H1 (cell line): ENCODE measurements at regions not wholly inside any gene's neighbourhood (a gene's known extent, or its start where the extent isn't known, plus 50 kb on each side); places are given as distances from the start of the nearest gene placed in this dataset.

Experiments
- CTCF ChIA-PET: fragments of 300-600 bp; sonication (Branson Sonifier 250); formaldehyde crosslinking; loops from one replicate; lab custom pipeline; 2021; ENCODE audit not compliant: partially characterized antibody; lab: Charles Lee
- POLR2A ChIA-PET: fragments of 300-600 bp; sonication (Branson Sonifier 250); formaldehyde crosslinking; loops from one replicate; lab custom pipeline; 2021; ENCODE audit warnings: inconsistent platforms; ENCODE audit not compliant: partially characterized antibody; lab: Charles Lee
- DNase-seq, 2 experiments: peaks; one replicate each; pipeline versions ENCODE4 v3.0.0 to v3.0.0-alpha.2; 2010 to 2022; ENCODE audit warnings: low spot score in 2 of 2, low read depth in 1 of 2, mixed read lengths in 1 of 2
- FAIRE-seq: peaks from 2 replicates; lab custom pipeline; 2011; peaks lifted over from hg19 to GRCh38; lab: Jason Lieb, UNC
- H2AFZ ChIP-seq: 2 replicates; pipeline ENCODE4 v1.8.1; 2012; ENCODE audit warnings: low read length, inconsistent platforms
- H2AK5ac ChIP-seq: 2 replicates; pipeline ENCODE4 v1.6.1; 2013; ENCODE audit warnings: low read depth, low read length
- H2BK120ac ChIP-seq: replicated peaks from 2 replicates; pipeline ENCODE3; 2013; ENCODE audit warnings: low read depth, low read length, inconsistent platforms
- H2BK12ac ChIP-seq: 2 replicates; pipeline ENCODE4 v1.6.1; 2013; ENCODE audit warnings: low read depth, low read length
- H2BK15ac ChIP-seq: 2 replicates; pipeline ENCODE4 v1.6.1; 2013; ENCODE audit warnings: low read length
- H2BK20ac ChIP-seq: 2 replicates; pipeline ENCODE4 v1.6.1; 2013; ENCODE audit warnings: low read length
- H2BK5ac ChIP-seq: 2 replicates; pipeline ENCODE4 v1.6.1; 2013; ENCODE audit warnings: low read depth, low read length
- H3K14ac ChIP-seq: 2 replicates; pipeline ENCODE4 v1.6.1; 2013; ENCODE audit warnings: inconsistent platforms; ENCODE audit not compliant: insufficient read length
- H3K18ac ChIP-seq: 2 replicates; pipeline ENCODE4 v1.6.1; 2013; ENCODE audit warnings: low read length; ENCODE audit errors: extremely low read depth
- H3K23ac ChIP-seq: 2 replicates; pipeline ENCODE4 v1.6.1; 2013; ENCODE audit warnings: inconsistent platforms; ENCODE audit not compliant: insufficient read length
- H3K23me2 ChIP-seq: 2 replicates; pipeline ENCODE4 v1.6.1; 2013; ENCODE audit warnings: low read depth, low read length
- H3K27ac ChIP-seq: 2 replicates; pipeline ENCODE4 v1.6.1; 2011; ENCODE audit warnings: low read depth, low read length, inconsistent platforms
- H3K27me3 ChIP-seq, 4 experiments: replicated peaks in 1 of 4; 1 replicate in 1 of 4; 2 replicates in 3 of 4; pipeline versions ENCODE4 v1.6.1 to v1.8.1; 2011 to 2013; ENCODE audit warnings: low read length in 3 of 4, mild to moderate bottlenecking in 3 of 4, inconsistent platforms in 2 of 4, mixed read lengths in 2 of 4, moderate library complexity in 1 of 4; ENCODE audit not compliant: control insufficient read depth in 3 of 4, insufficient read depth in 3 of 4; ENCODE audit errors: extremely low read depth in 1 of 4
- H3K36me3 ChIP-seq, 4 experiments: 2 replicates each; pipeline versions ENCODE4 v1.6.1 to v1.8.1; 2011 to 2013; ENCODE audit warnings: mild to moderate bottlenecking in 4 of 4, low read length in 3 of 4, moderate library complexity in 2 of 4, control low read depth in 1 of 4, inconsistent platforms in 1 of 4; ENCODE audit not compliant: insufficient read depth in 4 of 4, control insufficient read depth in 2 of 4
- H3K4ac ChIP-seq: replicated peaks from 2 replicates; pipeline ENCODE3; 2013; ENCODE audit warnings: low read length, low read depth, mixed read lengths, inconsistent platforms; ENCODE audit not compliant: insufficient read length
- H3K4me1 ChIP-seq, 4 experiments: replicated peaks in 1 of 4; 1 replicate in 1 of 4; 2 replicates in 3 of 4; pipeline versions ENCODE4 v1.6.1 to v1.8.1; 2011 to 2013; ENCODE audit warnings: low read length in 3 of 4, inconsistent platforms in 2 of 4, mixed read lengths in 1 of 4; ENCODE audit not compliant: insufficient read depth in 4 of 4, control insufficient read depth in 3 of 4
- H3K4me2 ChIP-seq, 2 experiments: 2 replicates each; pipeline versions ENCODE4 v1.6.1 to v1.8.1; 2011 to 2013; ENCODE audit warnings: low read depth in 2 of 2, low read length in 2 of 2, control low read depth in 1 of 2, inconsistent platforms in 1 of 2, mild to moderate bottlenecking in 1 of 2; ENCODE audit not compliant: insufficient read depth in 1 of 2
- H3K4me3 ChIP-seq, 4 experiments: fragments of 200-600, 300-600 bp in 1 of 4; sonication (generic), shearing (Covaris generic), sonication (Bioruptor Twin) in 1 of 4; 2 replicates each; pipeline versions ENCODE4 v1.5.1 to v1.8.1; 2011 to 2016; ENCODE audit warnings: low read length in 4 of 4, low read depth in 3 of 4, control low read depth in 2 of 4, inconsistent platforms in 2 of 4, mild to moderate bottlenecking in 2 of 4, mixed read lengths in 1 of 4, moderate library complexity in 1 of 4; ENCODE audit not compliant: insufficient read depth in 2 of 4; ENCODE audit errors: extremely low read depth in 1 of 4
- H3K56ac ChIP-seq: replicated peaks from 2 replicates; pipeline ENCODE3; 2013; ENCODE audit warnings: low read depth, mild to moderate bottlenecking, mixed read lengths, low read length, inconsistent platforms; ENCODE audit not compliant: insufficient read length
- H3K79me1 ChIP-seq: 2 replicates; pipeline ENCODE4 v1.6.1; 2013; ENCODE audit warnings: low read depth, low read length, control low read depth
- H3K79me2 ChIP-seq, 2 experiments: 2 replicates each; pipeline versions ENCODE4 v1.6.1 to v1.8.1; 2012 to 2013; ENCODE audit warnings: low read length in 2 of 2, mild to moderate bottlenecking in 2 of 2, inconsistent platforms in 1 of 2; ENCODE audit not compliant: insufficient read depth in 2 of 2, control insufficient read depth in 1 of 2
- H3K9ac ChIP-seq, 4 experiments: replicated peaks in 1 of 4; 1 replicate in 1 of 4; 2 replicates in 3 of 4; pipeline versions ENCODE4 v1.6.1 to v1.8.1; 2011 to 2013; ENCODE audit warnings: low read depth in 3 of 4, low read length in 3 of 4, control low read depth in 2 of 4, mild to moderate bottlenecking in 2 of 4, moderate library complexity in 2 of 4, inconsistent platforms in 1 of 4; ENCODE audit errors: extremely low read depth in 1 of 4
- H3K9me3 ChIP-seq, 2 experiments: 2 replicates each; pipeline versions ENCODE4 v1.6.1 to v1.8.1; 2012 to 2013; ENCODE audit warnings: mild to moderate bottlenecking in 2 of 2, moderate library complexity in 2 of 2, control low read depth in 1 of 2, inconsistent platforms in 1 of 2, low read depth in 1 of 2, low read length in 1 of 2, mixed read lengths in 1 of 2; ENCODE audit not compliant: insufficient read depth in 2 of 2
- H4K20me1 ChIP-seq, 2 experiments: replicated peaks in 1 of 2; 2 replicates each; pipeline versions ENCODE3 to v1.8.1; 2011 to 2013; ENCODE audit warnings: inconsistent platforms in 2 of 2, low read length in 2 of 2, mild to moderate bottlenecking in 1 of 2; ENCODE audit not compliant: insufficient read depth in 2 of 2, control insufficient read depth in 1 of 2
- H4K5ac ChIP-seq: 2 replicates; pipeline ENCODE4 v1.6.1; 2013; ENCODE audit warnings: low read length, low read depth, mixed read lengths, inconsistent platforms; ENCODE audit not compliant: insufficient read length
- H4K8ac ChIP-seq: 2 replicates; pipeline ENCODE4 v1.8.0; 2013; ENCODE audit warnings: mild to moderate bottlenecking, moderate library complexity, low read length, inconsistent platforms; ENCODE audit not compliant: insufficient read depth; ENCODE audit errors: extremely low read depth
- H4K91ac ChIP-seq: replicated peaks from 2 replicates; pipeline ENCODE3; 2013; ENCODE audit warnings: low read length, mixed read lengths, inconsistent platforms; ENCODE audit not compliant: insufficient read length
- GABPA ChIP-seq: IDR thresholded peaks from 2 replicates; pipeline ENCODE4 v1.6.1; 2011; ENCODE audit warnings: mild to moderate bottlenecking, low read length, moderate library complexity, borderline replicate concordance; ENCODE audit not compliant: insufficient read depth
- GTF2F1 ChIP-seq: IDR thresholded peaks from 2 replicates; pipeline ENCODE4 v1.6.1; 2012; ENCODE audit warnings: low read depth, low read length, improper control_type of control experiment, borderline replicate concordance
- MAX ChIP-seq: IDR thresholded peaks from 2 replicates; pipeline ENCODE4 v1.6.1; 2012; ENCODE audit warnings: inconsistent platforms
- POLR2AphosphoS5 ChIP-seq: IDR thresholded peaks from 2 replicates; pipeline ENCODE4 v1.6.1; 2011; ENCODE audit warnings: low read depth, low read length
- RXRA ChIP-seq: IDR thresholded peaks from 2 replicates; pipeline ENCODE4 v1.6.1; 2011; ENCODE audit warnings: low read depth, mild to moderate bottlenecking, low read length, moderate library complexity; ENCODE audit not compliant: insufficient read depth
- SP4 ChIP-seq: IDR thresholded peaks from 2 replicates; pipeline ENCODE4 v1.6.1; 2012; ENCODE audit warnings: low read length, inconsistent platforms
- WGBS, 2 experiments: shearing (Covaris generic) in 1 of 2; methylation state at CpG; one replicate each; pipeline versions ENCODE4 v1.1.6 to v1.1.7; 2013 to 2015; ENCODE audit warnings: low lambda C conversion rate in 2 of 2, mixed read lengths in 2 of 2, inconsistent platforms in 1 of 2, low coverage in 1 of 2, missing lambda C conversion rate in 1 of 2; ENCODE audit not compliant: insufficient replicate concordance in 2 of 2, insufficient coverage in 1 of 2, insufficient read length in 1 of 2; ENCODE audit errors: extremely low coverage in 1 of 2, missing lambda C conversion rate in 1 of 2; 5-methylcytosine and 5-hydroxymethylcytosine counted together

GRCh38 chr1:29487291-29487690 lies 251.0 kb downstream of the PTPRU start:
- DNase-seq = no peak
- Histone ChIP-seq H2AFZ (no peak overlapping the region), H3K9me3 (no peaks in the 10 kb centered on the region), H3K9ac (no peak overlapping the region), H4K8ac (no peak overlapping the region), H2AK5ac (no peak overlapping the region), H2BK12ac (no peak overlapping the region), H4K20me1 (no peaks in the 10 kb centered on the region), H3K23me2 (no peaks in the 10 kb centered on the region), H4K5ac (no peak overlapping the region), H3K4ac (no peak overlapping the region), H3K36me3 (no peaks in the 10 kb centered on the region), H3K27me3 (no peaks in the 10 kb centered on the region; a peak in 2 of 7 replicates), H3K14ac (no peak overlapping the region), H2BK20ac (no peak overlapping the region), H3K79me1 (no peaks in the 10 kb centered on the region; the same call in 1 of the 2 replicates), H3K79me2 (no peaks in the 10 kb centered on the region), H3K4me3 (no peak overlapping the region), H2BK15ac (no peak overlapping the region), H2BK5ac (no peak overlapping the region), H3K18ac (no peak overlapping the region), H3K27ac (no peak overlapping the region), H3K4me2 (no peak overlapping the region), H4K91ac (no peak overlapping the region), H2BK120ac (no peak overlapping the region), H3K4me1 (peaks cover 0 to 3% (median 0%) of the 10 kb centered on the region in 4 experiments; a peak in 3 of 7 replicates), H3K56ac (no peak overlapping the region), H3K23ac (no peak overlapping the region)
- FAIRE-seq = no peak
- CTCF ChIA-PET = interaction anchor here (0.6 to 1.2 kb wide), 3 partner anchors 9 to 51 kb away, joined by 3 read pairs; no protein-coding TSS in a partner anchor
- no peak for TF ChIP-seq GTF2F1
- TF ChIP-seq RXRA = no peak
- no peak for TF ChIP-seq GABPA
- no peak for TF ChIP-seq MAX
- TF ChIP-seq SP4 = no peak
- TF ChIP-seq POLR2AphosphoS5 = no peak
- POLR2A ChIA-PET = no interaction called here
- WGBS, 2 experiments = 86% methylated on average over 6 of the region's 6 CpGs; no CpG with 5 or more reads in 1 of the 2 experiments
